Inflammatory macrophage treated with lipopolysaccharide for 1 hour (primary cell): ENCODE measurements at regions not wholly inside any gene's neighbourhood (a gene's known extent, or its start where the extent isn't known, plus 50 kb on each side); places are given as distances from the start of the nearest gene placed in this dataset.

Experiments
- DNase-seq, 2 donors: peaks; one replicate each; pipeline ENCODE4 v3.0.0-alpha.2; 2020 to 2022

GRCh38 chr4:133452678-133453077, 303.6 kb downstream of the PCDH10 start:
- DNase-seq: no peak

- DNase-seq: no peak
Measured at GRCh38 chr4:133450813-133451212, 301.7 kb downstream of the PCDH10 start.

- no peak for DNase-seq
Measured at GRCh38 chr4:133440404-133440803, 291.3 kb downstream of the PCDH10 start.

- DNase-seq: no peak
Measured at GRCh38 chr4:133439830-133440229, 290.7 kb downstream of the PCDH10 start.

DNA sequence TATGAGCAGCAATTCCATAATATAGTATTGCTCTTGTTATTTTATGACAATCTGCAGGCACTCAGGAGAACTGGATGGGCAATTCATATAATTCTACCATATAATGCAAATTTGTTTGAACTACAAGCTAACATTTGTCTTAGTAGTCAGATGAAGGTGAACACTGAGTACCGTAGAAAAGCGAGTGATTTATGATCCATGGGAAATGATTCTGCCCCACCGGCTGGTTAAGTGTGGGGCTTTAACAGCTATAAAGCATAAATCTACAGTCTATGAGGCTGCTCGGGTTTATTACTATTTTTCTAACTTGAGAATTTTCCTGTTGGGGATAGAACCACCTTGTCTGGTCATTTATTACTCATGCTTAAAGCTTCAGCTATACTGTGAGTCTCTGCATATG, 275.5 kb downstream of the PCDH10 start:
- DNase-seq: no peak

DNA sequence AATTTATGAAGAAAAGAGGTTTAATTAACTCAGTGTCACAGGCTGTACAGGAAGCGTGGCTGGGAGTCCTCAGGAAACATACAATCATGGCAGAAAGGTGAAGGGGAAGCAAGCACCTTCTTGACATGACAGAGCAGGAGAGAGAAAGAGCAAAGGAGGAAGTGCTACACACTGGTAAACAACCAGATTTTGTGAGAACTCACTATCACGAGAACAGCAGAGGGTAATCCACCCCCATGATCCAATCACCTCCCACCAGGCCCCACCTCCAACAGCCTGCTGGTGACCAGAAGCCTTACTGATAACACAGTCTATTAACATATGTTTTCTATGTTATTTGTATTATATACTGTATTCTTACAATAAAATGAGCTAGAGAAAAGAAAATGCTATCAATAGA, 254.8 kb downstream of the PCDH10 start:
- no peak for DNase-seq

GRCh38 chr4:133402616-133403015, 253.5 kb downstream of the PCDH10 start:
- DNase-seq: no peak

DNA sequence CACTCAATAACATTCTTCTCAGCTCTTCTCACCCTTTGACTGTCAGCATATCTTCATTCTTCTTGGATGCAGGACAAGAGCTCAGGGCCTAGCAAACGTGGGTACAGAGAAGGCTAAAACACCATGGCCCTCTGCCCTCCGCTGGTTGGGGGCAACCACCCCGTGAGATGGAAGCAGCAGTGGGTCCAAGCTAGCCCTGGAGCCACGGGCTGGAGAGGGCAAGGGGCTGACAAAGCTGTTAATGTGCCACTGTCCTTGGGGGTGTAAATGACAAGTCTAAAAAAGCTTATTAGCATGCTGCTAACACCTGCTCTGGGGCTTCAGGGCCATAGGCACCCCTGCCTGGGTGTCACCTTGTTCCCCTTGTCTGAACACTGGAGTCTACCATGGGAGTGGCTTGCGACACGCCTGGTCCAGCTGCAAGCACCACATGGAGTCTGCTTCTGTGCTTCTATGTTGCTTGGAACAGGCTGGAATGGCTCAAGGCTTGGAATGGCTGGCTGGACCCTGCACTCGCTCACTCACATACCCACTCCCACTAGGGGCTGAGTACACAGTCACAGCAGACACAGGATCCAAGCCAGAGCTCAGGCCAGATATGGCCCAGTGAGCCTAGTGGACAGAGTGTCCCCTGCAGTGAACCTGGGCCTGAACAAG, 246.0 kb downstream of the PCDH10 start:
- DNase-seq: no peak

- DNase-seq: no peak
Measured at GRCh38 chr4:133390198-133390855, 241.2 kb downstream of the PCDH10 start.

DNA sequence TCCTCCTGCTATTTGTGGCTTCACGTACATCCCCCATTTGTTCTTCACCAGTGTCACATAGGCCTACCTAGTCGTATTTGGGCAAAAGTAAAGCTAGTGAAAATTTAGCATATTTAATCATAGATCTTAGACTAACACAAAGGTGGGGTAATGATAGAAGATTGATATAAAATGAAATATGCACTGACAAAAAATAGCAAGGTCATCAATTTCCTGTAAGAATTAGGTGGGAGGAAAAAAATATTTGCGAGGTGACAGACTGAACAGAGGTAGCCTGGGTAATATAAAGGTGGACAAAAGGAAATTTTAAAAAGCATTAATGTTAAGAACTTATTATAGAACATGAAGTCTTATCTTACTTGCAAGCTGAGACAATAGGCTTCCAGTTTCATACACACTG, 239.9 kb downstream of the PCDH10 start:
- no peak for DNase-seq

- DNase-seq: no peak
Measured at GRCh38 chr4:133385161-133385954, 236.3 kb downstream of the PCDH10 start.

DNA sequence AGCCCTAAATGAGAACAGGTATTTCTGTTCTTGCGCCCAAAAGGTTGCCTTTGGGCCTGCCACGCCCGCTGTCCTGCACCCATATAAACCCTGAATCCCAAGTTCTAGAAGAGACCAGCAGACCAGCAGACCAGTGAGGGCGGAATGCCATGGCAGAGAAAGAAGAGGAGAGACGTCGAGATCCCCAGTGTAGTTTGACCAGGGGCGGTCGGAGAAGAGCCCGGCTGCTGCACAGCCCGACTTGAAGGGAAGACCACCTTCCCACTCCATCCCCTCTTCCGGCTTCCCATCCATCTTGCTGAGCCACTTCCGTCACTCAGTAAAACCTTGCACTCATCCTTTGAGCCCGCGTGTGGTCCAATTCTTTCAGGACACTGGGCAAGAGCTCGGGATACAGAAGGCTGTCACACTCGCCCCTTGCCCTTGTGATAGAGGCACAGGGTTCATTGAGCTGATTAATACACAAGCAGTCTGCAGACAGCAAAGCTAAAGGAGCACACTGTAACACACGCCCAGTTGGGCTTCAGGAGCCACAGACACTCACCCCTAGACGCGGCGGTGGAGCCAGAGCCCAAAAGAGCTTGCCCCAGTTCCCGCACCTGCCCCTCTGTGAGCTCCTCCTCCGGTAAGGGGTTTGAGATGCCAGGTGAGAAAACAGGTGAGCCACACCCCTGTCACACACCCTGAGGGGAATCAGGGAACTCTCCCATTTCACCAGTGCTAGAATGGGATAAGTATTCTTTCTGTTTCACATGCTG, 230.8 kb downstream of the PCDH10 start:
- no peak for DNase-seq

DNA sequence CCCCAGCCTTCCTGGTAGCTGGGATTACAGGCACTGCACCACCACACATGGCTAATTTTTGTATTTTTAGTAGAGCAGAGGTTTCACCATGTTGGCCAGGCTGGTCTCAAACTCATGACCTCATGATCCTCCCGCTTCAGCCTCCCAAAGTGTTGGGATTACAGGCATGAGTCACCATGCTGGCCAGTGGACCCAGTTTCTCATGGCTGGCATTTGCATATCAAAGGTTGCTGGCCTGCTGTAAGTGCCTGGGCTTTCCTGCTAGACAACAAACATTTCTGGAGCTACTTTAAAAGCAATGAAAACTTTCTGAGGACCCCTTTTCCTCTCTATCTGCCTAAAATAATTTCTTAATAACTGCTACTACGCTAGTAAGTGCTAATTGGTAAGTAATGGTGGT, 228.2 kb downstream of the PCDH10 start:
- DNase-seq: no peak

DNA sequence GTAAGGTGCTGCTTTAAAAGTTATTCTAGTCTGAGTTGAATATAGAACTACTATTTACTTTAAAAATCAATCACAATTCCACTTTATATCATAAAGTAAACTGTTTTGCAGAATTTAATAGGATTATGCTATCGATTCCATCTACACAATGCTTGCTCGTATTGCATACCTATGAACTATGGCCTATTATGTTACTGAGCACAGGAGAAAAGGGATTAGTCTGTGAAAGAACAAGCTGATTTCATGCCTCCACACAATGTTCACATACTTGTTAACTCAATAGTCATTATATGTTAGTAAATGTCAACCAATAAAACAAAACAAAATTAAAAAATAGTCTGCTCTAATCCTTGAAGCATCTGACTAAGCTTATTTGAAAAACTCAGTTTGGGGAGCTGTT, 223.6 kb downstream of the PCDH10 start:
- DNase-seq: no peak

GRCh38 chr4:133355633-133356032, 206.5 kb downstream of the PCDH10 start:
- DNase-seq: no peak

DNA sequence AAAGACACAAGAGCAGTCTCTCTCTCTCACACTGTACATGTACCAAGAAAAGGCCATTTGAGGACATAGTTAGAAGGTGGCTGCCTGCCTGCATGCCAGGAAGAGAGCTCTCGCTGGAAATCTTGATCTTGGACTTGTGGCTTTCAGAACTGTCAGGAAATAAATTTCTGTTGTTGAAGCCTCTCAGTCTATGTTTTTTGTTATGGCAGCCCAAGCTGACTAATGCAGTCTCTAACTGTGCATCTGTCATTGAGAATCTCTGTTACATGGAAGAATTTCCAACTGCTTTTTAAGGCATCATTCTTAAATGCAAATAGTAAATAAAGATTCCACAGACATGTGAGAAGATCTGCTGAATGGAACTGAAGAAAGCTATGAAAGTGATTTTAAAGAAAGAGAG, 198.3 kb downstream of the PCDH10 start:
- no peak for DNase-seq

GRCh38 chr4:133324491-133324890, 175.4 kb downstream of the PCDH10 start:
- no peak for DNase-seq

DNA sequence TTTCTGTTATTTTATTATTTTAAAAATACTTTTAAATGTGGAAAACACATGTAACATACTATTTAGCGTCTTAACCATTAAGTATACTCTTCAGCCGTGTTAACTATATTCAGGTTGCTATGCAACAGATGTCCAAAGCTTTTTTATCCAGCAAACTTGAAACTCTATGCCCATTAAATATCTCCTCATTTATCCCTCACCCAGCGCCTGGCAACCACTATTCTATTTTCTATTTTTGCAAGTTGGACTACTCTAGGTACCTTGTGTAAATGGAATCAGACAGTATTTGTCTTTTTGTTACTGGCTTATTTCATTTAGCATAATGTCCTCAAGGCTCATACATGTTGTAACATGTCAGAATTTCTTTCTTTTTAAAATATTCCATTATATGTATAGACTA, 174.6 kb downstream of the PCDH10 start:
- DNase-seq: no peak

DNA sequence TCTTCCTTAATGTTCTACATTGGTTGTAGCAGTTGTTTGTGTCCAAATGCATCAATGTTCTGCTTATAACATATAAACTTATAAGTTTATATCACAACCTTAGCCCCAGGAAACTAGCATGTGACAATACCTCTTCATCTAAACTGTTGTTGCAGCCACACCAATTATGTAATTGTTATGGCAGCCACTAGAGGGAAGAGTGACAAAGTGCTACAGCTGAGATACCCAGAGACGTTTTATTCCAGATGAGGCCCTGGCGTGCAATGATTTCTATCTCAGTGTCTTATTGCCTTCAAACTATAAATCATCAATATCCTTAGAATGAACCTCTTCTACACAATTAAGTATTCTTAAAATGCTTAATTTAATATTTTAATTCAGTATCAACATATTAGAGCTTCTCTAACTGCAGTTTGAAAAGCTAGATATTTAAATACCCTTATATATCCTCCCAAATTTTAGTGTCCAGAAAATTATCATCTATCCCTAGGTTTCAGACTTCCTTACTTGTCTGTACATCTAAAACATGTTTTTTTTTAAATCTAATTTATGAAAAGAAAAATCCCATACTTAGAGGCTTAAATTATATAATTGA, 171.6 kb downstream of the PCDH10 start:
- DNase-seq: peak; percentile 4 to 23

DNA sequence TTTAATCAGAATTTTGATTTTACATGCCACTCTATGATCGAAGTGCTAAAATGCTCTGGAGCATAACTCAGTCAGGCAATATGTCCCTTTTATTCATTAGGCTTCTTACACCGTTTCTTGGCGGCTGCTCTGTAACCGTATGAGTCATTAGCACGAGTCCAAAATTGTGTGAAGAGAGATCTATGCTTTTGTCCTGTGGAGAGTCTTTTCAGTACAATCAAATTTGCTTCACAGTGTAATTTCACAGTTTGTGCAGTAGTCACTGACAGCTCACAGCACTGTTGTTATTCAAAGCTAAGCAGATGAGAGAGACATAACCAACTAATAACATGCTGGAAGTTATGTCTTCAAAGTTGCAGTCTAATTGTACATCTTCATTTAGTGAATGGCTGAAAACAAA, 167.8 kb downstream of the PCDH10 start:
- no peak for DNase-seq

DNA sequence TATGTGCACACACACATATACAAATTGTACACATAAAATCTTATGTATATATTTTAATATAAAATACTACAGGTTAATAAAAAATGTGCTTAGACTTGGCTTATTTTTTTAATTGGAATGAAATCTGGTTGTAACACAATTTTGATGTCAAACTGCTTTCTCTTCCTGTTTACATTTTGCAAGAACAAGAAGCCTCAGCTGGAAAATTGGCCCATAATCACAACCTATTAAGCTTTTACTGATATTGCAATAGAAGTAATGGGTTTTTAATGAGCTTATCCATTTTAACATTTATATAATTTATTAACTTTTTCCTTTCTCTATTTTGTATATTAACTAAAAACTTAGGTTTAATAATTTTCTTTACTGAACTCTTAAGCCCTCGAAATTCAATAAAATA, 165.9 kb downstream of the PCDH10 start:
- DNase-seq: no peak

GRCh38 chr4:133287396-133287795, 138.3 kb downstream of the PCDH10 start:
- DNase-seq: no peak

DNA sequence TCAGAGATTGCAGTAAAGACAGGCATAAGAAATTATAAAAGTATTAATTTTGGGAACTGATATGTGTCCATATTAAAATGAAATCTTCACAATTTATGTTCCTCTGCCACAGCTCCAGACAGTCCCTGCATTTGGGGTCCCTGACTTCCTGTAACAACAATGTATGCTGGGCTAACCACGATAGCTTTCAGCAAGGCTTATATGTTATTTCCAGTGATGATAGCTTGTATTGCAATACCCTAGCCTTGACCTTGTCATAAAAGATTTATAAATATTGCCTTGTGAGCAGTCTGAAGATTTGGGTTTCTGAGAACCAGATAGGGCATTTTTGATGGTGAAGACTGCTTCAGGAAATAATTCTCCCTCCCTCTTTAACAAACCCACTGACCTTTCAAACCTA, 129.5 kb downstream of the PCDH10 start:
- DNase-seq: no peak
